B cell (primary cell): ENCODE measurements at regions not wholly inside any gene's neighbourhood (a gene's known extent, or its start where the extent isn't known, plus 50 kb on each side); places are given as distances from the start of the nearest gene placed in this dataset.

Experiments used
- ATAC-seq: fragments of 200-7000 bp; cut with Tn5 transposase; one replicate; pipeline ENCODE4 v1.10.0; 2021; ENCODE audit warnings: low read depth, mild to moderate bottlenecking, moderate number of reproducible peaks, moderate library complexity
- CTCF ChIA-PET: fragments of 350-600 bp; sonication (Branson Sonifier 250); formaldehyde crosslinking; loops from one replicate; lab custom pipeline; 2021; ENCODE audit warnings: antibody characterized with exemption, inconsistent platforms; lab: Charles Lee
- POLR2A ChIA-PET: fragments of 350-600 bp; sonication (Branson Sonifier 250); formaldehyde crosslinking; loops from one replicate; lab custom pipeline; 2021; ENCODE audit warnings: antibody characterized with exemption; lab: Charles Lee
- DNase-seq: peaks from one replicate; pipeline ENCODE4 v3.0.0; 2013
- H2AFZ ChIP-seq: 2 replicates; pipeline ENCODE4 v1.6.1; 2012; ENCODE audit warnings: mild to moderate bottlenecking, low read depth, low read length; ENCODE audit not compliant: insufficient read depth, poor library complexity, severe bottlenecking
- H3K27ac ChIP-seq, 2 donors: 1 replicate in 1 of 2; 2 replicates in 1 of 2; pipeline ENCODE4 v1.5.1; 2012 to 2013; ENCODE audit warnings: low read length in 2 of 2, mild to moderate bottlenecking in 2 of 2, moderate library complexity in 1 of 2
- H3K27me3 ChIP-seq, 4 experiments: fragments of 200-600 bp in 1 of 4; sonication (generic) in 1 of 4; replicated peaks in 1 of 4; 1 replicate in 2 of 4; 2 replicates in 2 of 4; pipeline versions ENCODE4 v1.6.1 to v1.7.0; 2013 to 2016; ENCODE audit warnings: low read length in 3 of 4, mild to moderate bottlenecking in 2 of 4, mixed read lengths in 1 of 4, moderate library complexity in 1 of 4; ENCODE audit not compliant: insufficient read depth in 4 of 4, control insufficient read depth in 3 of 4; ENCODE audit errors: control extremely low read depth in 1 of 4
- H3K36me3 ChIP-seq, 2 experiments: replicated peaks in 1 of 2; 1 replicate in 1 of 2; 2 replicates in 1 of 2; pipeline versions ENCODE4 v1.6.1 to v1.7.1; 2013; ENCODE audit warnings: low read length in 1 of 2; ENCODE audit not compliant: insufficient read depth in 2 of 2, control insufficient read depth in 1 of 2; ENCODE audit errors: control extremely low read depth in 1 of 2, extremely low read depth in 1 of 2
- H3K4me1 ChIP-seq, 2 donors: fragments of 200-600 bp in 1 of 2; sonication (generic) in 1 of 2; 1 replicate in 1 of 2; 2 replicates in 1 of 2; pipeline versions ENCODE4 v1.5.1 to v1.6.1; 2013 to 2017; ENCODE audit warnings: low read length in 2 of 2; ENCODE audit not compliant: control insufficient read depth in 2 of 2, insufficient read depth in 2 of 2
- H3K4me2 ChIP-seq: replicated peaks from 2 replicates; pipeline ENCODE3; 2012; ENCODE audit warnings: mild to moderate bottlenecking, low read depth, low read length; ENCODE audit not compliant: poor library complexity, severe bottlenecking
- H3K4me3 ChIP-seq, 5 experiments: fragments of 200-600 bp in 1 of 5; sonication (generic) in 1 of 5; 1 replicate in 3 of 5; 2 replicates in 2 of 5; pipeline versions ENCODE4 v1.5.1 to v1.7.0; 2011 to 2016; ENCODE audit warnings: low read length in 4 of 5, mild to moderate bottlenecking in 4 of 5, low read depth in 2 of 5, control low read depth in 1 of 5, moderate library complexity in 1 of 5; ENCODE audit not compliant: insufficient read depth in 1 of 5; ENCODE audit errors: control extremely low read depth in 1 of 5, extremely low read depth in 1 of 5
- H3K79me2 ChIP-seq: fragments of 200-600 bp; sonication (generic); one replicate; pipeline ENCODE4 v1.6.0; 2016; ENCODE audit warnings: low read length; ENCODE audit not compliant: control insufficient read depth, insufficient read depth
- H3K9ac ChIP-seq: fragments of 200-600 bp; sonication (generic); 2 replicates; pipeline ENCODE4 v1.6.1; 2017; ENCODE audit warnings: mild to moderate bottlenecking, low read length, moderate library complexity
- H3K9me3 ChIP-seq, 3 donors: one replicate each; pipeline versions ENCODE4 v1.6.1 to v1.7.1; 2013; ENCODE audit warnings: low read length in 2 of 3; ENCODE audit not compliant: control insufficient read depth in 2 of 3, insufficient read depth in 1 of 3; ENCODE audit errors: control extremely low read depth in 1 of 3
- H4K20me1 ChIP-seq: 2 replicates; pipeline ENCODE4 v1.6.0; 2012; ENCODE audit warnings: mild to moderate bottlenecking, low read length; ENCODE audit not compliant: insufficient read depth, control insufficient read depth, poor library complexity, severe bottlenecking
- H3K27ac Mint-ChIP-seq: one replicate; pipeline ENCODE4 v1.8.0; 2021; ENCODE audit warnings: mixed read lengths
- H3K27me3 Mint-ChIP-seq: one replicate; pipeline ENCODE4 v1.8.0; 2021; ENCODE audit warnings: mixed read lengths
- H3K4me1 Mint-ChIP-seq: one replicate; pipeline ENCODE4 v1.8.0; 2021; ENCODE audit warnings: mixed read lengths
- H3K4me3 Mint-ChIP-seq: one replicate; pipeline ENCODE4 v1.8.0; 2021; ENCODE audit warnings: mixed read lengths
- H3K9me3 Mint-ChIP-seq: one replicate; pipeline ENCODE4 v1.8.0; 2022; ENCODE audit warnings: mixed read lengths; ENCODE audit not compliant: insufficient read depth
- CTCF ChIP-seq: fragments of 200-600 bp; IDR thresholded peaks from one replicate; pipeline ENCODE4 v1.8.0; 2022; ENCODE audit warnings: antibody characterized with exemption, mild to moderate bottlenecking
- EZH2 ChIP-seq: IDR thresholded peaks from 2 replicates; pipeline ENCODE4 v1.6.1; 2012; ENCODE audit warnings: borderline replicate concordance, low read depth, mild to moderate bottlenecking, moderate library complexity, low read length; ENCODE audit not compliant: insufficient read depth, poor library complexity, severe bottlenecking
- WGBS: methylation state at CpG from one replicate; pipeline ENCODE4 v1.1.5; 2013; ENCODE audit warnings: missing lambda C conversion rate; ENCODE audit not compliant: insufficient coverage; 5-methylcytosine and 5-hydroxymethylcytosine counted together
- intact Hi-C: fragments of 100-400 bp; cut with micrococcal nuclease; formaldehyde crosslinking; loops from one replicate; pipeline ENCODE4 v1.10.0; 2022

GRCh38 chr2:128501006-128501690 is 182.5 kb upstream of the HS6ST1 start:
- no peak for TF ChIP-seq CTCF
- TF ChIP-seq EZH2 = no peak
- ChIA-PET CTCF (no interaction called here), POLR2A (interaction anchor here (0.7 kb wide), 1 partner anchor 50 kb away, joined by 5 read pairs; no protein-coding TSS in a partner anchor)
- ATAC-seq (no peak), DNase-seq (no peak)
- Histone ChIP-seq H3K4me2 (no peak overlapping the region), H3K27ac (no peak overlapping the region), H3K4me1 (peaks cover 30 to 39% of the 10 kb centered on the region in 2 donors), H3K9ac (no peak overlapping the region), H3K4me3 (no peak overlapping the region), H3K9me3 (no peaks in the 10 kb centered on the region), H3K27me3 (peaks cover 0 to 4% (median 1%) of the 10 kb centered on the region in 4 experiments), H4K20me1 (no peaks in the 10 kb centered on the region), H3K36me3 (no peaks in the 10 kb centered on the region), H3K79me2 (no peaks in the 10 kb centered on the region), H2AFZ (no peak overlapping the region)
- H3K4me3 Mint-ChIP-seq = no peak overlapping the region
- WGBS = 34% methylated on average over 10 of the region's 12 CpGs
- H3K27me3 Mint-ChIP-seq = no peaks in the 10 kb centered on the region
- peaks cover 41% of the 10 kb centered on the region for H3K4me1 Mint-ChIP-seq
- H3K9me3 Mint-ChIP-seq = no peaks in the 10 kb centered on the region
- intact Hi-C loops = no loop called here
- H3K27ac Mint-ChIP-seq = no peak overlapping the region

- Histone ChIP-seq H3K4me1 (peaks cover 30 to 40% of the 10 kb centered on the region in 2 donors), H3K4me2 (no peak overlapping the region), H3K4me3 (no peak overlapping the region), H3K27me3 (peaks cover 0 to 4% (median 1%) of the 10 kb centered on the region in 4 experiments), H3K79me2 (no peaks in the 10 kb centered on the region), H3K36me3 (no peaks in the 10 kb centered on the region), H3K27ac (no peak overlapping the region), H3K9ac (no peak overlapping the region), H2AFZ (no peak overlapping the region), H3K9me3 (no peaks in the 10 kb centered on the region), H4K20me1 (no peaks in the 10 kb centered on the region)
- DNase-seq (no peak), ATAC-seq (no peak)
- ChIA-PET POLR2A (no interaction called here), CTCF (no interaction called here)
- TF ChIP-seq CTCF (no peak), EZH2 (no peak)
- peaks cover 41% of the 10 kb centered on the region for H3K4me1 Mint-ChIP-seq
- 100% methylated on average over 2 of the region's 4 CpGs for WGBS
- no peaks in the 10 kb centered on the region for H3K27me3 Mint-ChIP-seq
- H3K4me3 Mint-ChIP-seq = no peak overlapping the region
- no peaks in the 10 kb centered on the region for H3K9me3 Mint-ChIP-seq
- intact Hi-C loops = no loop called here
- no peak overlapping the region for H3K27ac Mint-ChIP-seq
These were observed 183.0 kb upstream of the HS6ST1 start for GRCh38 chr2:128501700-128502099.
